ENCODE measurements at regions not wholly inside any gene's neighbourhood (a gene's known extent, or its start where the extent isn't known, plus 50 kb on each side); places are given as distances from the start of the nearest gene placed in this dataset.

- TF ChIP-seq CTCF (IDR thresholded peaks at IDR 0.05 in 4 of 5, conservative IDR thresholded peaks at IDR 0.05 in 1 of 5) (no peak), POLR2A (IDR thresholded peaks at IDR 0.05) (no peak)
- H3K4me1 ChIP-seq = peaks cover 53 to 68% of the 10 kb centered on the region in 2 donors
- DNase-seq = no peak
- H3K27ac ChIP-seq = peak overlapping the region; percentile 85 to 93 (median 90)
- H3K27me3 ChIP-seq = no peaks in the 10 kb centered on the region
- H3K36me3 ChIP-seq = no peaks in the 10 kb centered on the region
- no peaks in the 10 kb centered on the region for H3K9me3 ChIP-seq
- intact Hi-C loops (cut with DNase I; ENCODE audit: low total_unique reads) (loop anchor here (1.0 kb wide), 1 partner anchor 29 kb away; no protein-coding TSS in a partner anchor), in situ Hi-C loops (cut with MboI; ENCODE audit: low sequenced_read_pairs in 4 of 4) (loop anchor here in 1 of 4 donors (10.0 kb wide), 1 partner anchor 492 kb away; no protein-coding TSS in a partner anchor)
- peak; percentile 24 to 27 for ATAC-seq
- H3K4me3 ChIP-seq = no peak overlapping the region
These were observed 178.1 kb upstream of the RUNX1 start for GRCh38 chr21:35226968-35227744.

GRCh38 chr21:35226328-35226727, 177.2 kb upstream of the RUNX1 start:
- peaks cover 55 to 74% of the 10 kb centered on the region in 2 donors for H3K4me1 ChIP-seq
- intact Hi-C loops (cut with DNase I; ENCODE audit: low total_unique reads) = loop anchor here (1.0 kb wide), 1 partner anchor 30 kb away; no protein-coding TSS in a partner anchor
- H3K27ac ChIP-seq = peak overlapping the region; percentile 85 to 93 (median 90)
- peak; percentile 91 for ATAC-seq
- no peaks in the 10 kb centered on the region for H3K36me3 ChIP-seq
- H3K9me3 ChIP-seq = no peaks in the 10 kb centered on the region
- peak; percentile 91 to 94 for DNase-seq
- TF ChIP-seq POLR2A (IDR thresholded peaks at IDR 0.05) (peak in 1 of 2 donors; percentile 34), CTCF (IDR thresholded peaks at IDR 0.05 in 4 of 5, conservative IDR thresholded peaks at IDR 0.05 in 1 of 5) (no peak)
- peak overlapping the region in 1 of 4 donors; percentile 31 for H3K4me3 ChIP-seq
- no peaks in the 10 kb centered on the region for H3K27me3 ChIP-seq
- in situ Hi-C loops (cut with MboI; ENCODE audit: low sequenced_read_pairs in 4 of 4) = loop anchor here in 1 of 4 donors (10.0 kb wide), 1 partner anchor 492 kb away; no protein-coding TSS in a partner anchor

- peak overlapping the region; percentile 85 to 93 (median 90) for H3K27ac ChIP-seq
- H3K9me3 ChIP-seq = no peaks in the 10 kb centered on the region
- intact Hi-C loops (cut with DNase I; ENCODE audit: low total_unique reads) = no loop called here
- ATAC-seq (no peak), DNase-seq (no peak)
- peak overlapping the region in 1 of 4 donors; percentile 31 for H3K4me3 ChIP-seq
- no peak for TF ChIP-seq CTCF (IDR thresholded peaks at IDR 0.05 in 4 of 5, conservative IDR thresholded peaks at IDR 0.05 in 1 of 5)
- TF ChIP-seq POLR2A (IDR thresholded peaks at IDR 0.05) = no peak
- in situ Hi-C loops (cut with MboI; ENCODE audit: low sequenced_read_pairs in 4 of 4) = loop anchor here in 1 of 4 donors (10.0 kb wide), 1 partner anchor 491 kb away; no protein-coding TSS in a partner anchor
- peaks cover 55 to 74% of the 10 kb centered on the region in 2 donors for H3K4me1 ChIP-seq
- no peaks in the 10 kb centered on the region for H3K36me3 ChIP-seq
- no peaks in the 10 kb centered on the region for H3K27me3 ChIP-seq
These were observed 176.5 kb upstream of the RUNX1 start for GRCh38 chr21:35225573-35225972.

GRCh38 chr21:35223480-35224156, 174.5 kb upstream of the RUNX1 start:
- no peak for ATAC-seq
- no peaks in the 10 kb centered on the region for H3K36me3 ChIP-seq
- TF ChIP-seq POLR2A (IDR thresholded peaks at IDR 0.05) (no peak), CTCF (IDR thresholded peaks at IDR 0.05 in 4 of 5, conservative IDR thresholded peaks at IDR 0.05 in 1 of 5) (no peak)
- H3K27ac ChIP-seq = peak overlapping the region; percentile 4 to 93 (median 60)
- H3K4me1 ChIP-seq = peaks cover 55 to 64% of the 10 kb centered on the region in 2 donors
- H3K4me3 ChIP-seq = no peak overlapping the region
- no peak for DNase-seq
- intact Hi-C loops (cut with DNase I; ENCODE audit: low total_unique reads) = loop anchor here (2.0 kb wide), 1 partner anchor 15 kb away; no protein-coding TSS in a partner anchor
- no peaks in the 10 kb centered on the region for H3K27me3 ChIP-seq
- H3K9me3 ChIP-seq = no peaks in the 10 kb centered on the region
- in situ Hi-C loops (cut with MboI; ENCODE audit: low sequenced_read_pairs in 4 of 4) = loop anchor here in 1 of 4 donors (10.0 kb wide), 1 partner anchor 489 kb away; no protein-coding TSS in a partner anchor
